AG08395 (cell line): ENCODE measurements at regions not wholly inside any gene's neighbourhood (a gene's known extent, or its start where the extent isn't known, plus 50 kb on each side); places are given as distances from the start of the nearest gene placed in this dataset.

ENCODE experiments used
- DNase-seq: peaks from one replicate; pipeline ENCODE4 v3.0.0; 2012; ENCODE audit warnings: mixed read lengths, low spot score

DNA sequence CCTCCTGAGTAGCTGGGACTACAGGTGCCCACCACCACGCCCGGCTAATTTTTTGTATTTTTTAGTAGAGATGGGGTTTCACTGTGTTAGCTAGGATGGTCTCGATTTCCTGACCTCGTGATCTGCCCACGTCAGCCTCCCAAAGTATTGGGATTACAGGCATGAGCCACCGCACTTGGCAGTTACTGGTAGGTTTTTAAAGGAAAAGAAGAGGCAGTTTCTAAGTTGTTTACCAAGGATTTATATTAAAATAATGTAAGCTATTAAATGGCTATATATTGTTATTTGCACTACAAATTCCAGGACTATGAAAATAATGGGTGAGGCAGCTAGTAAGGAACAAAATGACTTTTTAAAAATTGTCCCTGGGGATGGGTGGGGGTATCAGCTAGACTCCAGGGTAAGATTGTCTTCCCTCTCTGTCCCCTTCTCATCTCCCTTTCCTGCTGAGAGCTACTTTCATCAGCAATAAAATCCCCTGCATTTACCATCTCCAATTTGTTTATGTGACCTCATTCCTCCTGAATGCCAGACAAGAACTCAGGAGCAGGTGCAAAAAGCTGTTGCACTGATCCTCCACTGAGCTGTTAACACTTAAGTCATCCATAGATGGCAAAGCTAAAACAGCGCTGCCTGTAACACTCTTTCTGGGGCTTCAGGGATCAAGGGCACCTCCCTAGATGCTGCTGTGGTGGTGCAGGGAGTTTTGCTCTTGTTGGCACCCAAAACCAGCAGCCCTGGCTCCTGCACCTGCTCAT is 165.2 kb downstream of the ZPLD1 start:
- no peak for DNase-seq

GRCh38 chr3:102605153-102605552 is 170.3 kb downstream of the ZPLD1 start:
- DNase-seq = no peak

DNA sequence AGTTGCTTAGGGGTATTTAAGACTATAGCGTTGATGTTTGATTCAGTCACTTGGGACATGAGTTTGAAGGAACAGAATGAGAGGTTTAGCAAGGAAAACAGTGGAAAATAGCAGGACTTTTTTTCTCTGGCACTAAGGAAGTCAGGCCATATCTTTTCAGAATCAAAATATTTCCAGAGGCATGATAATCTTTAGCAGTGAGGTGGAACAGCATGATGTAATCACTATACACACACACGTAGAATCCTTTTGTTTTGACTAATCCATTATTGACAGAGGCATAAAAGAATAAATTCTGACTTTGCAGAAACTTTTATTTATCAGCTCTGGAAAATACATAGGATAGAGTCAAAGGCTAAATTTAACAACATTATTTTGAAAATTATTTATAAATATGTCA is 174.1 kb downstream of the ZPLD1 start:
- DNase-seq = no peak

DNA sequence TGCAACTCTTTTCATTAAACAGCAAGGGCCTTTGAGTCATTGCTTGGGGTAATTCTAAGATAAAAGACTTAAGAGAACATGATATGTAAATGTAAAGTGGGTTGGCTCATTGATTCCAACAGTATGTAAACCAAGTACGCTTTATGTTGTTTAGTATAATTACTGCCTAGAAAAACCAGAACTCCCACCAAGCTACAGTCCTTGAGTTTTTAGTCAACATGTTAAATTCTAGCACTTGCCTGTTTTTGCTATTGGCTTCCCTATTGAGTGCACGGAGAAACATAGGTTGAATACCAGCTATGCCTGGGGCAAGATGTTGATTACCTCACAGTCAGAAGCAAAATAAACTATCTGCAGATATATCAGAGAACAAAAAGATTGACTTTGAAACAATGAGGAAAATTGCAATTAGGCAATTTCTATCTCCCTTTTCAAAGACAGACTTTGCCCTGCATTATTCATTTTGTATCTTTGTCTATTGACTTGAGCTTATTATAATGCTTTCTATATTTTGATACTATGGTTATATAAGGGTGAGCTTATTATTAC is 179.3 kb downstream of the ZPLD1 start:
- DNase-seq = no peak

- no peak for DNase-seq
Observed at GRCh38 chr3:102614585-102614984, 179.8 kb downstream of the ZPLD1 start.

- DNase-seq = no peak
Observed at GRCh38 chr3:102617381-102617780, 182.6 kb downstream of the ZPLD1 start.

- DNase-seq = no peak
Observed at GRCh38 chr3:102619361-102619760, 184.5 kb downstream of the ZPLD1 start.

DNA sequence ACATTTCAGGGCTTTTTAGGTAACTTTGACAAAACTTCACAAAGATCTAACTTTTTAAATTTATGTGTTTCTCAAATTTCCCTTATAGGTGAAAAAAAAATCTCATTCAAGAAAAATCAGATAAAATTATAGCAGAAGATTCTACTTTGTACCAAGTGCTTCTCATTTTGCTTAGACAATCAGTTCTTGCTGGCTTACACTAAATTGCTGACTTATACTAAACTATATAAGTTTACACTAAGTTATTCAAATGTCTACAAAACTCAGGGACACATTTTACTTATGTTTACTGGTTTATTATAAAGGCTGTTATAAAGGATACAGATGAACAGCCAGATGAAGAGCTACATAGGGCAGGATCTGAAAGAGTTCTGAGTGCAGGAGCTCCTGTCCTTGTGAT is 195.1 kb downstream of the ZPLD1 start:
- no peak for DNase-seq

- no peak for DNase-seq
Observed at GRCh38 chr3:102630531-102630930, 195.7 kb downstream of the ZPLD1 start.

- no peak for DNase-seq
Observed at GRCh38 chr3:102643546-102643945, 208.7 kb downstream of the ZPLD1 start.

- no peak for DNase-seq
Observed at GRCh38 chr3:102646557-102646956, 211.7 kb downstream of the ZPLD1 start.

- DNase-seq = no peak
Observed at GRCh38 chr3:102660653-102661052, 225.8 kb downstream of the ZPLD1 start.

DNA sequence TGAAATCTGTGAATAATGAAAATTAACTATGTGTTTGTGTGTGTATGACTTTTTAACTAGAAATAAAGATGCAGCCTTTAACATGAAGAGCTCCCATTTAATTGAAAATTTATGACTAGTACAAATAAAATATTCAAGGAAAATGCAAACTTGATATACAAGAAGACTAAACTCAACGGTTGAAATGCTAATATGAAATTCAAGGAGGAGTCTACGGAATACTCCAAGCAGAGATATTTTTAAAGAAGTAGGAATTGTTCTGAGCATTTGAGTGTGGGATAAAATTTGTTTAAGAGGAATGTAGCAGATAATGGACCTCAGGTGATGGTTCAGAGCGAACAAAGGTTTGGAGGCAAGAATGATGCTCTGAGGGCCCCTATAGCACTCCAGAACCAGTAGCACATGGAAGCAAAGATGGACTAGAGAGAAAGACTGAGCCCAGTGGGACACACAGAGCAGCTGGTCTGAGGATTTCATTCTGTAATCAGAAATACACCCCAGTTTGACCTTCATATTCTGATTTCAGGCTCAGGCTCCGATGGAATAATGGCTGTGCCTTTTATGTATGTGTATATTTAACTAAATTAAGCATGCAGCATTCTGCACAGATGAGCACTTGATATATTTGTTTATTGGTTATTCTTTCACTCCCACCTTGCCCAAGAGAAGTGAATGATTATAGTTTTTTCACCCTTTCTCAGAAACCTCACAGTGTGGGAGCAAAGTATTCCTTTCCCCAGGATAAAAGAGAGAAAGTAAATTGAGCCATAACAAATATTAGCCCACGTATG is 227.1 kb downstream of the ZPLD1 start:
- DNase-seq = no peak

GRCh38 chr3:102662498-102662772 is 227.6 kb downstream of the ZPLD1 start:
- DNase-seq = no peak

DNA sequence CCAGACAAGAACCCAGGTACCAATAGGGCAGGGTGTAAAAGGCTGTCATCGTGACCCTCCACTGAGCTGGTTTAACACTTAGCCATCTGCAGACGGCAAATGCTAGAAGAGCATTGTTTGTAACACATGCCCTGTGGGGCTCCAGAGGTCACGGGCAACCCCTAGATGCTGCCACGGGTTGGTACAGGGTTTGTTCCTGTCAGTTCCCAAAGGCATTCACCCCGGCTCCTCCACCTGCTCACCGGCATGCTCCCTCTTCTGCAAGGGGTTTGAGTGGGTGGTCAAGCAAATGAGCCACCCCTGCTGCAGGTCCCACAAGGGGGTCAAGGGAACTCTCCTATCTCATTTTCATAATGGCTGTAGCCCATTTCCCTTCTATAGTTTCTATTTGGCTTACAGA is 229.3 kb downstream of the ZPLD1 start:
- no peak for DNase-seq

- no peak for DNase-seq
Observed at GRCh38 chr3:102665183-102665582, 230.4 kb downstream of the ZPLD1 start.

DNA sequence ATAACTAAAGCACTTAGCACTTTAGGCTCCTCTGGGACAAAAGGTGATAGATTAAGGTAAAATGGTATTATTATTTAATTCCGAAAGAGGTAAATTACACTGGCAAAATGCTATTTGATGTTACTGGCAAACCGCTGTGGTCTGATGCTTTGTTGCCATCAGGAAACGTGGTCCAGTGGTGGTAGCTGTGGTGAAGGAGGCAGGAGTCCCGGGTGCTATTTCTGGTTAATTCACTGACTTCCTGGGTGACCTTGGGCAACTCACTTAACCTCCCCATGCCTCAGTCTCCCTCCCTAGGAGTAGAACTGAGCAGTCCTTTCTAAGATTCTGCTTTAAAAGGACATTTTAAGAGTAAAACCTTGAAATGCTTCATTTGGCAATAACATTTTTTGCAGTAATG is 233.4 kb downstream of the ZPLD1 start:
- no peak for DNase-seq

DNA sequence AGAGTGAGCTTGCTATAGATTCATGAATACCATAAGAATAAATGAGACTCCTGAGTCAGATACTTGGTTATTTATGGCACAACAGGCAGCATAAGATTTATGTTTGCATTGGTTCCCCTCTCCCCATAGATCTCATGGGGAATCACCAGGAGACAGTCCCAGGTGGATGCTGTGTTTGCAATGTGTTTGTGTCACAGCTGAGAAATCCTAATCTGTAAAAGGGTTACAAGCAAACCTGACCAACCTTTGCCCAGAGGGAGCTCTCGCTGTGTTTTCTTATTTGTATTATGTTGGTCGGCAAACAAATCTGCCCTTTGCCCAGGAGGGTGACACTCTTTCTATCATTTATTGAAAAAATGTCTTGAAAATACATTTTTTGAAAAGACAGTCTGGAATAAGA is 236.2 kb downstream of the ZPLD1 start:
- no peak for DNase-seq

DNA sequence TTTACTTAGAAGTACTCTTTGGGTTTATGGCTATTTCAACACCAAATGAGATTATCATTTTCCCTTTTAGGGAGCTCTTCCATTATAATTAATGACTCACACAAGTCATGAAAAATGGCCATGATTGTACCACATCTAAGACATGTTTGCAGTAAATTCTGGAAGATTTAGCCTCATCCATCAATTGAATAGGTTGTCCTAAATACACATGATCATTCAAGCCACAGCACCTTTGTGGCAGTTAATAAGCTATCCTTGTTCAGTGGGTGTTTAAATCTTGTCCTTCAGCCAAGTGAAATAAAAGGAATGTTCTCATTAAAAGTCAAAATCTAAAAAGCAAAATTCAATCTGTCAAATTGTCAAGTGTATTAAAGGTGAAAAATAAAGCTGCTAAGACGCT is 237.5 kb downstream of the ZPLD1 start:
- no peak for DNase-seq

- DNase-seq = peak; percentile 71
Observed at GRCh38 chr3:102673271-102674115, 238.7 kb downstream of the ZPLD1 start.

GRCh38 chr3:102674284-102674683 is 239.5 kb downstream of the ZPLD1 start:
- DNase-seq = no peak

- DNase-seq = no peak
Observed at GRCh38 chr3:102676424-102676823, 241.6 kb downstream of the ZPLD1 start.

DNA sequence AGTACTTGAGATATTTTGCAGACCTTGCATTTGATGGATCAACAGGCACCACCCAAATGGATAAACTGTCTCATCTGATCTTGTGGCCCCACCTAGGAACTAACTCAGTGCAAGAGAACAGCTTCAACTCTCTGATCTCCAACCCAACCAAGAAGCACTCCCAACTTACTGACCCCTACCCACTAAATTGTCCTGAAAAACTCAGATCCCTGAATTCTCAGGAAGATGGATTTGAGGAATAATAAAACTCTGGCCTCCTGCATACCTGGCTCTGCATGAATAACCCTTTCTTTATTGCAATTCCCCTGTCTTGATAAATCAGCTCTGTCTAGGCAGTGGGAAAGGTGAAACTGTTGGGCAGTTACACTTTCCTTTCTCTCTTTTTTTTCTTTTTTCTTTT is 247.9 kb downstream of the ZPLD1 start:
- DNase-seq = no peak
